ENCODE measurements at regions not wholly inside any gene's neighbourhood (a gene's known extent, or its start where the extent isn't known, plus 50 kb on each side); places are given as distances from the start of the nearest gene placed in this dataset.

DNA sequence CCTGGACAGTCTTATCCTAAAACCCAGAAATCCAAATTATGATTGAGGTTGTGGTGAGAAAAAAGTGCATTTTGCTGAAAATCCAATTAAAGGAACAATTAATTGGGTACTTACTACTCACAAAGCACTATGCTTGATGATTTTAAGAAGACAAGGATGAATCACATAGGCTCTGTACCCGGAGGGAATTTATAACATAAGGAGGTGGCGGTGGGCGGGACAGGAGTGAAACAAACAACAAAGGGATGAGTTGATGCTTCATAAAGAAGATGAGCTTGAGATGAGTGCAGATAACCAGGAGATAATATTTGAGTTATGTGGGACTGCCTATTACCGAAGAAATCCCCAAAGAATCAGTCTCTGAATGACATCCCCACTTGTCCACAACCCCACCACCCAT lies 171.1 kb upstream of the FZD8 start:
- TF ChIP-seq POLR2A (IDR thresholded peaks at IDR 0.05) = no peak
- TF ChIP-seq, protein P1, sequence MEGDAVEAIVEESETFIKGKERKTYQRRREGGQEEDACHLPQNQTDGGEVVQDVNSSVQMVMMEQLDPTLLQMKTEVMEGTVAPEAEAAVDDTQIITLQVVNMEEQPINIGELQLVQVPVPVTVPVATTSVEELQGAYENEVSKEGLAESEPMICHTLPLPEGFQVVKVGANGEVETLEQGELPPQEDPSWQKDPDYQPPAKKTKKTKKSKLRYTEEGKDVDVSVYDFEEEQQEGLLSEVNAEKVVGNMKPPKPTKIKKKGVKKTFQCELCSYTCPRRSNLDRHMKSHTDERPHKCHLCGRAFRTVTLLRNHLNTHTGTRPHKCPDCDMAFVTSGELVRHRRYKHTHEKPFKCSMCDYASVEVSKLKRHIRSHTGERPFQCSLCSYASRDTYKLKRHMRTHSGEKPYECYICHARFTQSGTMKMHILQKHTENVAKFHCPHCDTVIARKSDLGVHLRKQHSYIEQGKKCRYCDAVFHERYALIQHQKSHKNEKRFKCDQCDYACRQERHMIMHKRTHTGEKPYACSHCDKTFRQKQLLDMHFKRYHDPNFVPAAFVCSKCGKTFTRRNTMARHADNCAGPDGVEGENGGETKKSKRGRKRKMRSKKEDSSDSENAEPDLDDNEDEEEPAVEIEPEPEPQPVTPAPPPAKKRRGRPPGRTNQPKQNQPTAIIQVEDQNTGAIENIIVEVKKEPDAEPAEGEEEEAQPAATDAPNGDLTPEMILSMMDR (IDR thresholded peaks at IDR 0.05) = no peak

Measured in Peyer's patch (tissue), 4 donors.